ENCODE measurements at regions not wholly inside any gene's neighbourhood (a gene's known extent, or its start where the extent isn't known, plus 50 kb on each side); places are given as distances from the start of the nearest gene placed in this dataset.

DNA sequence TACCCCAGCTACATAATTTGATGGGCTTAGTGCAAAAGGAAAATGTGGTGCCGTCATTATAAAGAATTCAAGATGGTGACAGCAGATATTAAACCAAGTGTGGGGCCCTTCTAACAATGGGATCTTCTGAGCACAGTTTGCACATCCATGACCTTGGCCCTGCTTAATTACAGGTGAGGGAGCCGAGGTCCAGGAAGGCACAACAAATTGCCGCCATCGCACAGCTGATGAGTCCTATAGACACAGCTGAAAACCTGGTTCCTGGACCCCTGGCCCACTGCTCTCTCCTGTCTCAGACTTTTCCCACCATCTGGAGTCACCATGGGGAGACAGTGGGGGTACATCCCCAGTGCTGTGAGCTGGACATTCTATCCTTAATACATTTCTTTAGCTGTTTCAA lies 95.8 kb upstream of the MAP4K3 start:
- no peaks in the 10 kb centered on the region for H3K36me3 ChIP-seq (ENCODE audit: control insufficient read depth, insufficient read depth, low read length)
- TF ChIP-seq, protein P1, sequence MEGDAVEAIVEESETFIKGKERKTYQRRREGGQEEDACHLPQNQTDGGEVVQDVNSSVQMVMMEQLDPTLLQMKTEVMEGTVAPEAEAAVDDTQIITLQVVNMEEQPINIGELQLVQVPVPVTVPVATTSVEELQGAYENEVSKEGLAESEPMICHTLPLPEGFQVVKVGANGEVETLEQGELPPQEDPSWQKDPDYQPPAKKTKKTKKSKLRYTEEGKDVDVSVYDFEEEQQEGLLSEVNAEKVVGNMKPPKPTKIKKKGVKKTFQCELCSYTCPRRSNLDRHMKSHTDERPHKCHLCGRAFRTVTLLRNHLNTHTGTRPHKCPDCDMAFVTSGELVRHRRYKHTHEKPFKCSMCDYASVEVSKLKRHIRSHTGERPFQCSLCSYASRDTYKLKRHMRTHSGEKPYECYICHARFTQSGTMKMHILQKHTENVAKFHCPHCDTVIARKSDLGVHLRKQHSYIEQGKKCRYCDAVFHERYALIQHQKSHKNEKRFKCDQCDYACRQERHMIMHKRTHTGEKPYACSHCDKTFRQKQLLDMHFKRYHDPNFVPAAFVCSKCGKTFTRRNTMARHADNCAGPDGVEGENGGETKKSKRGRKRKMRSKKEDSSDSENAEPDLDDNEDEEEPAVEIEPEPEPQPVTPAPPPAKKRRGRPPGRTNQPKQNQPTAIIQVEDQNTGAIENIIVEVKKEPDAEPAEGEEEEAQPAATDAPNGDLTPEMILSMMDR (conservative IDR thresholded peaks at IDR 0.05), result no peak
- no peaks in the 10 kb centered on the region for H3K27me3 ChIP-seq (ENCODE audit: control insufficient read depth, insufficient read depth, low read length, poor library complexity, severe bottlenecking)
- H3K27ac Mint-ChIP-seq, result no peak overlapping the region
- peaks cover 5% of the 10 kb centered on the region for H3K9me3 ChIP-seq (ENCODE audit: control insufficient read depth, low read length)
- H3K4me3 ChIP-seq (ENCODE audit: low read length), result no peak overlapping the region
- H3K9ac ChIP-seq (ENCODE audit: extremely low read depth, low read length, poor library complexity, severe bottlenecking), result no peak overlapping the region
- no peaks in the 10 kb centered on the region for H3K36me3 Mint-ChIP-seq (ENCODE audit: low read depth)
- H3K27ac ChIP-seq (ENCODE audit: low read depth, low read length), result no peak overlapping the region
- peaks cover 3% of the 10 kb centered on the region for H3K9me3 Mint-ChIP-seq
- WGBS, 2 experiments (ENCODE audit: insufficient coverage in 1 of 2, insufficient read length in 1 of 2), result 93 to 95% methylated on average over 4 of the region's 4 CpGs
- DNase-seq, result no peak
- H3K4me1 ChIP-seq (ENCODE audit: control insufficient read depth, insufficient read depth, low read length), result no peaks in the 10 kb centered on the region
- no peaks in the 10 kb centered on the region for H3K27me3 Mint-ChIP-seq (ENCODE audit: insufficient read depth)
- peaks cover 11% of the 10 kb centered on the region for H3K4me1 Mint-ChIP-seq
- no peak overlapping the region for H3K4me3 Mint-ChIP-seq

DNA sequence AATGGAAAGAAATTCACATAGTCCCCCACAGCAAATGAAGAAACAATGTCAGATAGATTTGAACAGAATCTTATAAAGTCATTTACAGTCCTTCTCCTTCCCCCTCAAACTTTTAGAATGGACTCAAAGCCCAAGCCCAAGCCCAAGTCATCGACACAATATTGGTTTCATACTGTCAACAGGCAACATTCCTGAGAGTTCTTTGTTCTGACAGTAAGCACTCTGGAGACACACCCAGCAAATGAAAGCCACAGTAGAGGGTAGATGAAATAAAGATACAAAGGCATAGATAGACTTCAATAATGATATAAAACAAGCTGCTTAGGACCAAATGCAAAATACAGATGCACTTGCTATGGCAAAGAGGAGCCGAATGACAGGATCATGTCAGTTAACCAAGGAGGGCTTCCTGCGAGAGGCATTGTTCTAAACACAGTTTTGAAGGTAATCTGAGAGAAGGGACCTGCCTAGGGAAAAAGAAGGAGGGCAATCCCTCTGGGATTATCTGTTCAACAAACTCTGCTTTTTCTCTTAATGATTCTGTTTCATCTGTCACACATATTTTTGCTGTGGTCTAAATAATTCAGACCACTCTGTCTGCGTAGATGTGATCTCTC lies 97.1 kb upstream of the MAP4K3 start:
- Histone ChIP-seq H3K9ac (ENCODE audit: extremely low read depth, low read length, poor library complexity, severe bottlenecking) (no peak overlapping the region), H3K36me3 (ENCODE audit: control insufficient read depth, insufficient read depth, low read length) (no peaks in the 10 kb centered on the region), H3K27ac (ENCODE audit: low read depth, low read length) (no peak overlapping the region), H3K4me1 (ENCODE audit: control insufficient read depth, insufficient read depth, low read length) (no peaks in the 10 kb centered on the region), H3K9me3 (ENCODE audit: control insufficient read depth, low read length) (peaks cover 5% of the 10 kb centered on the region), H3K27me3 (ENCODE audit: control insufficient read depth, insufficient read depth, low read length, poor library complexity, severe bottlenecking) (no peaks in the 10 kb centered on the region), H3K4me3 (ENCODE audit: low read length) (no peak overlapping the region)
- Mint-ChIP-seq H3K4me1 (peaks cover 13% of the 10 kb centered on the region), H3K36me3 (ENCODE audit: low read depth) (no peaks in the 10 kb centered on the region), H3K27me3 (ENCODE audit: insufficient read depth) (no peaks in the 10 kb centered on the region), H3K27ac (no peak overlapping the region), H3K4me3 (no peak overlapping the region), H3K9me3 (peaks cover 3% of the 10 kb centered on the region)
- 78 to 89% methylated on average over 2 to 4 of the region's 4 CpGs for WGBS, 2 experiments (ENCODE audit: insufficient coverage in 1 of 2, insufficient read length in 1 of 2)
- TF ChIP-seq, protein P1 (conservative IDR thresholded peaks at IDR 0.05), result no peak
- no peak for DNase-seq

DNA sequence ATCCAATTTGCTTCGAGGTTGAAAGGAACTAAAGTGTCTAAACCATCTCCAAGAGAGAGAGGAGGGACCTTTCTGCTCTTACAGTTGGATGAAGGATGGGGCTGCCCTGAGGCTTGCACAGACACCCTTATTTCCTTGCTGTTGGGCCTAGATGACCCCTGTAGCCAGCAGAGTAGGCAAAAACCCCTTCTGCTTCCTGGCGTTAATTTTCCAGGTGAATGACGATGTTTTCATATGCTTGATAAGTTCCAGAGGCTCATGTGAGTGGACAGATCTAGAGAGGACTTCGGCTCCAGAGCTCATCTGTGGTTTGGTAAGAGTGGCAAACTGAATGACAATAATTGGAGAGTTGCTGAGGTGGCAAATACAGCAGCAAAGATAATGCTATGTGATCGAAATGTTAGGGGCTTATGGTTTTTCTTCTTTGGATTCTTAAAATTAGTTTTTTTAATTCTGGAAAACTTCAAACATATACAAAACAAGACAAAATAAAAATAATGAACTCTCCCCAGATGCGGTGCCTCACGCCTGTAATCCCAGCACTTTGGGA lies 98.6 kb upstream of the MAP4K3 start:
- no peak overlapping the region for H3K27ac ChIP-seq (ENCODE audit: low read depth, low read length)
- Mint-ChIP-seq H3K36me3 (ENCODE audit: low read depth) (no peaks in the 10 kb centered on the region), H3K9me3 (peaks cover 3% of the 10 kb centered on the region), H3K27me3 (ENCODE audit: insufficient read depth) (no peaks in the 10 kb centered on the region), H3K27ac (no peak overlapping the region), H3K4me1 (peaks cover 19% of the 10 kb centered on the region), H3K4me3 (no peak overlapping the region)
- 92 to 94% methylated on average over 4 to 7 of the region's 7 CpGs for WGBS, 2 experiments (ENCODE audit: insufficient coverage in 1 of 2, insufficient read length in 1 of 2)
- TF ChIP-seq, protein P1 (conservative IDR thresholded peaks at IDR 0.05), result no peak
- peaks cover 5% of the 10 kb centered on the region for H3K9me3 ChIP-seq (ENCODE audit: control insufficient read depth, low read length)
- no peaks in the 10 kb centered on the region for H3K36me3 ChIP-seq (ENCODE audit: control insufficient read depth, insufficient read depth, low read length)
- no peak for DNase-seq
- no peaks in the 10 kb centered on the region for H3K27me3 ChIP-seq (ENCODE audit: control insufficient read depth, insufficient read depth, low read length, poor library complexity, severe bottlenecking)
- H3K4me1 ChIP-seq (ENCODE audit: control insufficient read depth, insufficient read depth, low read length), result no peaks in the 10 kb centered on the region
- no peak overlapping the region for H3K9ac ChIP-seq (ENCODE audit: extremely low read depth, low read length, poor library complexity, severe bottlenecking)
- H3K4me3 ChIP-seq (ENCODE audit: low read length), result no peak overlapping the region

Measured in endodermal cell (in vitro differentiated cells).